ENCODE measurements at regions not wholly inside any gene's neighbourhood (a gene's known extent, or its start where the extent isn't known, plus 50 kb on each side); places are given as distances from the start of the nearest gene placed in this dataset.

DNA sequence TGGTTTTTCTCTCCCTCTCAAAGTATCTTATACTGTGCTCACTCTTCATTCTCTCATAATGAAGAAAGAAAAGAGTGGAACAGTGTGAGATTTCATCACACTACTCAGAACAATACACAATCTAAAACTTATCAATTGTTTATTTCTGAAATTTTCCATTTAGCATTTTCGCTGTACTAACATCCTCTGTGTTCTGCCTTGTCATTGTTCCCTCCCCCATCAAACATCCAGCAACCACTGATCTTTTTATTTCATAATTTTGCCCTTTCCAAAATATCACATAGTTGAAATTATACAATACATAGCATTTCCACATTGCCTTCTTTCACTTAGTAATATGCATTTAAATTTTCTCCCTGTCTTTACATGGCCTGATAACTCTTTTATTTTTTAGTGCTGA is 658.7 kb downstream of the SLITRK1 start:
- no peak overlapping the region for H3K14ac ChIP-seq (replicated peaks; ENCODE audit: low read depth, low read length)
- H3K9me3 ChIP-seq (ENCODE audit: control insufficient read depth, insufficient read depth, low read length), result no peaks in the 10 kb centered on the region
- no TSS peak for BruUV-seq (replicated peaks)
- 0 out of 2 replicates have a peak, but pooled peaks cover 2% of the 10 kb centered on the region for H3K9me1 ChIP-seq (ENCODE audit: insufficient read depth, low read length)
- H3K56ac ChIP-seq (ENCODE audit: extremely low read depth, insufficient read depth, low read length), result no peak overlapping the region
- no CpG with 5 or more reads among the region's 1 CpG for WGBS, 2 experiments (ENCODE audit: extremely low coverage in 2 of 2, insufficient read length in 1 of 2)
- TF ChIP-seq SMC3 (IDR thresholded peaks at IDR 0.05; ENCODE audit: low read depth, low read length), result no peak
- TF ChIP-seq BHLHE40 (IDR thresholded peaks at IDR 0.05; ENCODE audit: low read depth, low read length), result no peak
- TF ChIP-seq MAFK (IDR thresholded peaks at IDR 0.05; ENCODE audit: low read depth, low read length), result no peak
- TF ChIP-seq, protein P1, sequence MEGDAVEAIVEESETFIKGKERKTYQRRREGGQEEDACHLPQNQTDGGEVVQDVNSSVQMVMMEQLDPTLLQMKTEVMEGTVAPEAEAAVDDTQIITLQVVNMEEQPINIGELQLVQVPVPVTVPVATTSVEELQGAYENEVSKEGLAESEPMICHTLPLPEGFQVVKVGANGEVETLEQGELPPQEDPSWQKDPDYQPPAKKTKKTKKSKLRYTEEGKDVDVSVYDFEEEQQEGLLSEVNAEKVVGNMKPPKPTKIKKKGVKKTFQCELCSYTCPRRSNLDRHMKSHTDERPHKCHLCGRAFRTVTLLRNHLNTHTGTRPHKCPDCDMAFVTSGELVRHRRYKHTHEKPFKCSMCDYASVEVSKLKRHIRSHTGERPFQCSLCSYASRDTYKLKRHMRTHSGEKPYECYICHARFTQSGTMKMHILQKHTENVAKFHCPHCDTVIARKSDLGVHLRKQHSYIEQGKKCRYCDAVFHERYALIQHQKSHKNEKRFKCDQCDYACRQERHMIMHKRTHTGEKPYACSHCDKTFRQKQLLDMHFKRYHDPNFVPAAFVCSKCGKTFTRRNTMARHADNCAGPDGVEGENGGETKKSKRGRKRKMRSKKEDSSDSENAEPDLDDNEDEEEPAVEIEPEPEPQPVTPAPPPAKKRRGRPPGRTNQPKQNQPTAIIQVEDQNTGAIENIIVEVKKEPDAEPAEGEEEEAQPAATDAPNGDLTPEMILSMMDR (conservative IDR thresholded peaks at IDR 0.05; ENCODE audit: low read depth, low read length), result no peak
- no peak for TF ChIP-seq MXI1 (IDR thresholded peaks at IDR 0.05; ENCODE audit: borderline replicate concordance, low read depth, low read length)
- TF ChIP-seq, protein P2, sequence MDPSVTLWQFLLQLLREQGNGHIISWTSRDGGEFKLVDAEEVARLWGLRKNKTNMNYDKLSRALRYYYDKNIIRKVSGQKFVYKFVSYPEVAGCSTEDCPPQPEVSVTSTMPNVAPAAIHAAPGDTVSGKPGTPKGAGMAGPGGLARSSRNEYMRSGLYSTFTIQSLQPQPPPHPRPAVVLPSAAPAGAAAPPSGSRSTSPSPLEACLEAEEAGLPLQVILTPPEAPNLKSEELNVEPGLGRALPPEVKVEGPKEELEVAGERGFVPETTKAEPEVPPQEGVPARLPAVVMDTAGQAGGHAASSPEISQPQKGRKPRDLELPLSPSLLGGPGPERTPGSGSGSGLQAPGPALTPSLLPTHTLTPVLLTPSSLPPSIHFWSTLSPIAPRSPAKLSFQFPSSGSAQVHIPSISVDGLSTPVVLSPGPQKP (IDR thresholded peaks at IDR 0.05; ENCODE audit: borderline replicate concordance, low read depth, low read length), result no peak
- no peak for TF ChIP-seq FOS (IDR thresholded peaks at IDR 0.05; ENCODE audit: low read depth, low read length)
- no peak for TF ChIP-seq RFX5 (IDR thresholded peaks at IDR 0.05; ENCODE audit: low read depth, low read length)
- TF ChIP-seq CEBPB (IDR thresholded peaks at IDR 0.05; ENCODE audit: low read depth, low read length), result no peak
- H2AK9ac ChIP-seq (replicated peaks; ENCODE audit: low read depth, low read length, poor library complexity), result no peak overlapping the region
- H4K8ac ChIP-seq (ENCODE audit: low read depth in 2 of 2, low read length in 2 of 2), result peak overlapping the region in 1 of 2 experiments; percentile 10; a peak in 1 of 4 replicates
- H3K4me2 ChIP-seq (ENCODE audit: low read depth, low read length), result no peak overlapping the region
- DNase-seq (no peak), ATAC-seq (ENCODE audit: low read depth) (no peak)
- no peak overlapping the region for H4K91ac ChIP-seq (ENCODE audit: insufficient read depth, low read depth, low read length)
- H4K20me1 ChIP-seq (ENCODE audit: insufficient read depth, low read length), result no peaks in the 10 kb centered on the region
- H3K9ac ChIP-seq (ENCODE audit: low read depth, low read length), result no peak overlapping the region
- in situ Hi-C loops (cut with MboI; ENCODE audit: low sequenced_read_pairs) (no loop called here), intact Hi-C loops (cut with micrococcal nuclease) (no loop called here), dilution Hi-C loops (cut with HindIII; ENCODE audit: low sequenced_read_pairs, unreplicated experiment) (no loop called here)
- H2BK5ac ChIP-seq (ENCODE audit: low read depth, low read length, poor library complexity, severe bottlenecking), result no peak overlapping the region
- H3K18ac ChIP-seq (ENCODE audit: low read depth, low read length), result no peak overlapping the region
- H3K36me3 ChIP-seq (ENCODE audit: control insufficient read depth, insufficient read depth, low read length), result no peaks in the 10 kb centered on the region
- H2BK120ac ChIP-seq (ENCODE audit: low read depth, low read length), result peak overlapping the region; percentile 25; the same call in 1 of the 2 replicates
- H3K4ac ChIP-seq (ENCODE audit: low read depth, low read length), result no peak overlapping the region
- H3K4me1 ChIP-seq (ENCODE audit: control insufficient read depth, insufficient read depth, low read length), result peaks cover 4% of the 10 kb centered on the region; the same call in 1 of the 2 replicates
- no peaks in the 10 kb centered on the region for H3K27me3 ChIP-seq (ENCODE audit: control insufficient read depth, insufficient read depth, low read length)
- H2BK15ac ChIP-seq (ENCODE audit: low read depth, low read length), result no peak overlapping the region
- H3K27ac ChIP-seq (ENCODE audit: insufficient read depth, low read length), result no peak overlapping the region
- no peak overlapping the region for H2AK5ac ChIP-seq (ENCODE audit: low read depth, low read length)
- H4K5ac ChIP-seq (ENCODE audit: low read depth, low read length), result no peak overlapping the region
- H3K23ac ChIP-seq (ENCODE audit: low read depth, low read length), result no peak overlapping the region
- H3K4me3 ChIP-seq (ENCODE audit: insufficient read depth, low read depth, low read length), result no peak overlapping the region
- no peak overlapping the region for H2AFZ ChIP-seq (replicated peaks; ENCODE audit: low read length, poor library complexity)
- POLR2A ChIA-PET (ENCODE audit: unreplicated experiment), result no interaction called here
- H2BK20ac ChIP-seq (ENCODE audit: low read depth, low read length), result 0 out of 2 replicates have a peak overlapping the region, but pooled peaks have one; percentile 27
- CTCF ChIA-PET, result no interaction called here
- H3K79me1 ChIP-seq (ENCODE audit: low read depth in 1 of 2, low read length in 2 of 2), result no peaks in the 10 kb centered on the region

Data from IMR-90 (cell line).